CD14-positive monocyte (primary cell): ENCODE measurements at regions not wholly inside any gene's neighbourhood (a gene's known extent, or its start where the extent isn't known, plus 50 kb on each side); places are given as distances from the start of the nearest gene placed in this dataset.

Experiments used
- DNase-seq, 3 donors: peaks; one replicate each; pipeline ENCODE4 v3.0.0-alpha.2; 2011 to 2022
- H2AFZ ChIP-seq: 2 replicates; pipeline ENCODE4 v1.6.0; 2012; ENCODE audit warnings: mild to moderate bottlenecking, low read depth, low read length, inconsistent platforms; ENCODE audit not compliant: insufficient read depth, poor library complexity, severe bottlenecking
- H3K27ac ChIP-seq, 2 donors: 1 replicate in 1 of 2; 2 replicates in 1 of 2; pipeline ENCODE4 v1.5.1; 2012 to 2013; ENCODE audit warnings: low read length in 2 of 2, control low read depth in 1 of 2, inconsistent platforms in 1 of 2, low read depth in 1 of 2, mild to moderate bottlenecking in 1 of 2
- H3K27me3 ChIP-seq, 2 donors: one replicate each; pipeline versions ENCODE4 v1.6.0 to v1.6.1; 2011 to 2013; ENCODE audit warnings: low read length in 2 of 2; ENCODE audit not compliant: control insufficient read depth in 2 of 2, insufficient read depth in 2 of 2
- H3K36me3 ChIP-seq, 2 donors: replicated peaks in 1 of 2; 1 replicate in 1 of 2; 2 replicates in 1 of 2; pipeline versions ENCODE4 v1.5.1 to v1.6.1; 2012 to 2013; ENCODE audit warnings: low read length in 2 of 2, control low read depth in 1 of 2, inconsistent platforms in 1 of 2, mild to moderate bottlenecking in 1 of 2; ENCODE audit not compliant: insufficient read depth in 2 of 2, control insufficient read depth in 1 of 2
- H3K4me1 ChIP-seq, 2 donors: 1 replicate in 1 of 2; 2 replicates in 1 of 2; pipeline versions ENCODE4 v1.5.1 to v1.6.1; 2012 to 2013; ENCODE audit warnings: low read length in 2 of 2, control low read depth in 1 of 2, inconsistent platforms in 1 of 2, mild to moderate bottlenecking in 1 of 2, moderate library complexity in 1 of 2; ENCODE audit not compliant: insufficient read depth in 2 of 2, control insufficient read depth in 1 of 2
- H3K4me2 ChIP-seq: replicated peaks from 2 replicates; pipeline ENCODE3; 2012; ENCODE audit warnings: low read length, moderate library complexity, mild to moderate bottlenecking; ENCODE audit not compliant: poor library complexity, severe bottlenecking; ENCODE audit errors: extremely low read depth
- H3K4me3 ChIP-seq, 3 experiments: fragments of 200-600 bp in 1 of 3; sonication (generic) in 1 of 3; replicated peaks in 1 of 3; 1 replicate in 2 of 3; 2 replicates in 1 of 3; pipeline ENCODE4 v1.5.1; 2011 to 2013; ENCODE audit warnings: low read length in 3 of 3, mild to moderate bottlenecking in 3 of 3, control low read depth in 2 of 3, low read depth in 2 of 3, inconsistent platforms in 1 of 3, moderate library complexity in 1 of 3
- H3K79me2 ChIP-seq: 2 replicates; pipeline ENCODE4 v1.6.0; 2012; ENCODE audit warnings: mild to moderate bottlenecking, control low read depth, inconsistent platforms, low read length, moderate library complexity; ENCODE audit not compliant: insufficient read depth
- H3K9ac ChIP-seq: 2 replicates; pipeline ENCODE4 v1.6.0; 2017; ENCODE audit warnings: low read length, mild to moderate bottlenecking; ENCODE audit not compliant: insufficient read depth, poor library complexity, severe bottlenecking
- H3K9me3 ChIP-seq, 2 donors: replicated peaks in 1 of 2; 1 replicate in 1 of 2; 2 replicates in 1 of 2; pipeline versions ENCODE4 v1.5.1 to v1.6.1; 2012 to 2013; ENCODE audit warnings: low read length in 2 of 2, control low read depth in 1 of 2; ENCODE audit not compliant: control insufficient read depth in 1 of 2, insufficient read depth in 1 of 2
- H4K20me1 ChIP-seq: 2 replicates; pipeline ENCODE4 v1.6.0; 2012; ENCODE audit warnings: mild to moderate bottlenecking, low read length, control low read depth, moderate library complexity; ENCODE audit not compliant: insufficient read depth
- H3K27ac Mint-ChIP-seq, 7 donors: one replicate each; pipeline ENCODE4 v1.8.0; 2020; ENCODE audit warnings: mild to moderate bottlenecking in 7 of 7, mixed read lengths in 7 of 7, moderate library complexity in 6 of 7, inconsistent platforms in 2 of 7
- H3K27me3 Mint-ChIP-seq, 3 donors: one replicate each; pipeline ENCODE4 v1.8.0; 2021 to 2022; ENCODE audit warnings: low read depth in 3 of 3, mild to moderate bottlenecking in 3 of 3, mixed read lengths in 3 of 3, moderate library complexity in 3 of 3, inconsistent platforms in 1 of 3
- H3K36me3 Mint-ChIP-seq, 2 donors: one replicate each; pipeline ENCODE4 v1.8.0; 2020; ENCODE audit warnings: mixed read lengths in 2 of 2, inconsistent platforms in 1 of 2, mild to moderate bottlenecking in 1 of 2
- H3K4me1 Mint-ChIP-seq: one replicate; pipeline ENCODE4 v1.8.0; 2020; ENCODE audit warnings: mild to moderate bottlenecking, mixed read lengths
- H3K4me3 Mint-ChIP-seq, 2 donors: one replicate each; pipeline ENCODE4 v1.8.0; 2020; ENCODE audit warnings: mild to moderate bottlenecking in 2 of 2, mixed read lengths in 2 of 2, moderate library complexity in 1 of 2
- H3K9me3 Mint-ChIP-seq, 7 donors: one replicate each; pipeline ENCODE4 v1.8.0; 2020 to 2022; ENCODE audit warnings: mixed read lengths in 7 of 7, mild to moderate bottlenecking in 6 of 7, moderate library complexity in 6 of 7, inconsistent platforms in 2 of 7
- WGBS: methylation state at CpG from one replicate; pipeline ENCODE4 v1.1.5; 2013; ENCODE audit warnings: missing lambda C conversion rate; ENCODE audit not compliant: insufficient coverage; 5-methylcytosine and 5-hydroxymethylcytosine counted together
- intact Hi-C, 2 donors: fragments of 100-400 bp; cut with micrococcal nuclease; formaldehyde crosslinking; loops; one replicate each; pipeline versions ENCODE4 v1.15.0 to v1.15.1; 2023
- TF ChIP-seq, protein P1 (sequence below): fragments of 200-600 bp; IDR thresholded peaks from one replicate; pipeline ENCODE4 v1.8.0; 2022; ENCODE audit warnings: antibody characterized with exemption, mild to moderate bottlenecking

DNA sequence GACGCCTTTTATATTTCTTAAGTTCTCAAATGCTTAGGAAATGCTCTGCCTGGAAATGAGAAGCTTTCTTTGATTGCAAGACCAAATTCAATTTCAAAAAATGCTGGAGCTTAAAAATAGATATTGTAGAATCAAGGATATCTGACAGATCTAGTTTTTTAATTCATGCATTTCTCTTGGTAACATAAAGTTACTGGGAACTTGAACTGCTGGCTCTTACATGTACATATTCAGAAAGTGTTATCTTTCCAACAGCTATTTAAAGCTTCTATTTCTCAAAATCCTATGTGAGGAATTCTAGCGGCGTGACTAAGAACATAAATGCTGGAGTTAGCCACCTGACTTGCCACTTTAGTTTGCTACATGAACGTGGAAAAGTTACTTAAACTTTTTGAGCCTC, 109.3 kb downstream of the C3orf38 start:
- H3K4me3 ChIP-seq: no peak overlapping the region
- no peaks in the 10 kb centered on the region for H3K36me3 ChIP-seq
- no peaks in the 10 kb centered on the region for H4K20me1 ChIP-seq
- intact Hi-C loops: no loop called here
- Mint-ChIP-seq H3K4me3 (no peak overlapping the region), H3K4me1 (no peaks in the 10 kb centered on the region), H3K27me3 (no peaks in the 10 kb centered on the region), H3K9me3 (no peaks in the 10 kb centered on the region), H3K36me3 (no peaks in the 10 kb centered on the region), H3K27ac (no peak overlapping the region)
- H2AFZ ChIP-seq: no peak overlapping the region
- H3K27me3 ChIP-seq: no peaks in the 10 kb centered on the region
- H3K27ac ChIP-seq: no peak overlapping the region
- H3K9ac ChIP-seq: no peak overlapping the region
- no CpG with 5 or more reads among the region's 4 CpGs for WGBS
- H3K9me3 ChIP-seq: no peaks in the 10 kb centered on the region
- no peaks in the 10 kb centered on the region for H3K4me1 ChIP-seq
- DNase-seq: no peak
- TF ChIP-seq, protein P1, sequence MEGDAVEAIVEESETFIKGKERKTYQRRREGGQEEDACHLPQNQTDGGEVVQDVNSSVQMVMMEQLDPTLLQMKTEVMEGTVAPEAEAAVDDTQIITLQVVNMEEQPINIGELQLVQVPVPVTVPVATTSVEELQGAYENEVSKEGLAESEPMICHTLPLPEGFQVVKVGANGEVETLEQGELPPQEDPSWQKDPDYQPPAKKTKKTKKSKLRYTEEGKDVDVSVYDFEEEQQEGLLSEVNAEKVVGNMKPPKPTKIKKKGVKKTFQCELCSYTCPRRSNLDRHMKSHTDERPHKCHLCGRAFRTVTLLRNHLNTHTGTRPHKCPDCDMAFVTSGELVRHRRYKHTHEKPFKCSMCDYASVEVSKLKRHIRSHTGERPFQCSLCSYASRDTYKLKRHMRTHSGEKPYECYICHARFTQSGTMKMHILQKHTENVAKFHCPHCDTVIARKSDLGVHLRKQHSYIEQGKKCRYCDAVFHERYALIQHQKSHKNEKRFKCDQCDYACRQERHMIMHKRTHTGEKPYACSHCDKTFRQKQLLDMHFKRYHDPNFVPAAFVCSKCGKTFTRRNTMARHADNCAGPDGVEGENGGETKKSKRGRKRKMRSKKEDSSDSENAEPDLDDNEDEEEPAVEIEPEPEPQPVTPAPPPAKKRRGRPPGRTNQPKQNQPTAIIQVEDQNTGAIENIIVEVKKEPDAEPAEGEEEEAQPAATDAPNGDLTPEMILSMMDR: no peak
- no peak overlapping the region for H3K4me2 ChIP-seq
- no peaks in the 10 kb centered on the region for H3K79me2 ChIP-seq

DNA sequence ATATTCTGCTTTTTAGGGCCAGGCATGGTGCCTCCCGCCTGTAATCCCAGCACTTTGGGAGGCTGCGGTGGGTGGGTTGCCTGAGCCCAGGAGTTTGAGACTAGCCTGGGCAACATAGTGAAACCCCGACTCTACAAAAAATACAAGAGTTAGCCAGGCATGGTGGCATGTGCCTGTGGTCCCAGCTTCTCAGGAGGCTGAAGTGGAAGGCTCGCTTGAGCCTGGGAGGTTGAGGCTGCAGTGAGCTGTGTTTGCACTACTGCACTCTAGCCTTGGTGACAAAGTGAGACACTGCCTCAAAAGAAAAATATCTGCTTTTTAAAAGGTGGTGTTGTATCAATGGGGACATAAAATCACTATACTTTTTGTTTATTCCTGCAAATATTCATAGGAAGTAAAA, 112.8 kb downstream of the C3orf38 start:
- DNase-seq: no peak
- Mint-ChIP-seq H3K9me3 (peaks cover 0 to 3% (median 2%) of the 10 kb centered on the region in 7 donors), H3K4me3 (no peak overlapping the region), H3K36me3 (no peaks in the 10 kb centered on the region), H3K27me3 (peaks cover 0 to 4% (median 0%) of the 10 kb centered on the region in 3 donors), H3K4me1 (no peaks in the 10 kb centered on the region), H3K27ac (no peak overlapping the region)
- Histone ChIP-seq H3K9ac (no peak overlapping the region), H2AFZ (no peak overlapping the region), H3K27me3 (no peaks in the 10 kb centered on the region), H3K27ac (no peak overlapping the region), H3K4me1 (no peaks in the 10 kb centered on the region), H3K4me3 (no peak overlapping the region), H3K4me2 (no peak overlapping the region), H3K36me3 (no peaks in the 10 kb centered on the region), H3K79me2 (no peaks in the 10 kb centered on the region), H4K20me1 (no peaks in the 10 kb centered on the region), H3K9me3 (no peaks in the 10 kb centered on the region)
- 50% methylated on average over 2 of the region's 4 CpGs for WGBS
- intact Hi-C loops: no loop called here
- TF ChIP-seq, protein P1: no peak
